Testis (tissue), 2 donors: ENCODE measurements at regions not wholly inside any gene's neighbourhood (a gene's known extent, or its start where the extent isn't known, plus 50 kb on each side); places are given as distances from the start of the nearest gene placed in this dataset.

Experiments used
- DNase-seq: peaks from one replicate; pipeline ENCODE4 v3.0.0-alpha.2; 2019
- H3K27ac ChIP-seq, 2 donors: fragments of 200-600 bp; sonication (generic); one replicate each; pipeline ENCODE4 v1.5.1; 2019
- H3K27me3 ChIP-seq: fragments of 200-600 bp; sonication (generic); one replicate; pipeline ENCODE4 v1.5.1; 2019
- H3K36me3 ChIP-seq: fragments of 200-600 bp; sonication (generic); one replicate; pipeline ENCODE4 v1.5.1; 2017; ENCODE audit warnings: low read depth; ENCODE audit errors: missing control alignments
- H3K4me1 ChIP-seq: fragments of 200-600 bp; sonication (generic); one replicate; pipeline ENCODE4 v1.5.1; 2019
- H3K4me3 ChIP-seq, 2 donors: fragments of 200-600 bp; sonication (generic); one replicate each; pipeline ENCODE4 v1.5.1; 2017 to 2019
- H3K9me3 ChIP-seq: fragments of 200-600 bp; sonication (generic); one replicate; pipeline ENCODE4 v1.5.1; 2017
- POLR2A ChIP-seq: fragments of 450-650 bp; IDR thresholded peaks from one replicate; pipeline ENCODE4 v1.6.1; 2017; ENCODE audit warnings: antibody characterized with exemption, mild to moderate bottlenecking, moderate library complexity
- WGBS, 2 donors: methylation state at CpG; one replicate each; pipeline ENCODE4 v1.1.5; 2018; 5-methylcytosine and 5-hydroxymethylcytosine counted together
- intact Hi-C: fragments of 100-400 bp; cut with DNase I; formaldehyde crosslinking; loops from one replicate; pipeline ENCODE4 v1.15.1; 2023; ENCODE audit warnings: low total_unique reads
- TF ChIP-seq, protein P1 (sequence below), 3 experiments: fragments of 450-650 bp in 2 of 3; fragments of 200-600 bp in 1 of 3; sonication (generic) in 1 of 3; IDR thresholded peaks; one replicate each; pipeline ENCODE4 v1.5.1; 2016 to 2019; ENCODE audit warnings: antibody characterized with exemption in 3 of 3, mild to moderate bottlenecking in 2 of 3, moderate library complexity in 1 of 3

DNA sequence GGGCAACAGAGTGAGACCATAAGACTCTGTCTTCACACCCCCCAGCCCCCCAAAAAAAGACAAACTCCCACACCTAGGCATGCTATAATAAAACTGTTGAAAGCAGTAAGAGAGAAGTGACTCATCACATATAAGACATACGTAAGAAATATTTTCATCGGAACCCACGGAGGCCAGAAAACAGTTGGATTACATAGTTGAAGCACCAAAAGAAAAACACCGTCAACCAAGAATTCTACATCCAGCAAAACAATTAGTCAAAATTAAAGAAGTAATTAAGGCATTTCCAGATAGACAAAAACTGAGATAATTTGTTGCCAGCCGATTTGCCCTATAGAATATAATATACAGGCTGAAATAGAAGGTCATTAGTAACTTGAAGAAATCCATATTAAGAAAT is 128.7 kb downstream of the VAPA start:
- intact Hi-C loops, result no loop called here
- no peak for TF ChIP-seq POLR2A
- Histone ChIP-seq H3K9me3 (no peaks in the 10 kb centered on the region), H3K4me1 (peaks cover 42% of the 10 kb centered on the region), H3K4me3 (no peak overlapping the region), H3K27ac (peak overlapping the region; percentile 73 to 83), H3K36me3 (no peaks in the 10 kb centered on the region), H3K27me3 (no peaks in the 10 kb centered on the region)
- 92 to 95% methylated on average over 5 of the region's 5 CpGs for WGBS, 2 donors
- DNase-seq, result no peak

DNA sequence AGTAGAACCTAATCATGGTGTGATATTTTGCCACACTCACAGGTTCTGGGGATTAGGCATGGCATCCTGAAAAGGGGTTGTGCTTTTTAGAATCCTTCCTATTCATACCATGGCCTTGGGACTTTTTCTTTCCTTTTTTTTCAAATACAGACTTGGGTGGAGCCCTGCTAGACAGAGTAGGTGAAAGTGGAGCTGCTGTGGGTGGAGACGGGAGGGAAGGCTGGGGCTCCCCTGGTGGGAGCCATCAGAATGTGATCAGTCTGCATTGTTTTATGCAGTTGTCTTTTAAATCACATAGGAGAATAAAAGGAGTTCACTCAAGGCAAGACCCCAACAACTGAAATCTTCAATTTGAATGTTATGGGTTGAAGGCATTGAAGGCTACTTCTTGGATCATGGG is 130.2 kb downstream of the VAPA start:
- 87 to 88% methylated on average over 1 of the region's 1 CpG for WGBS, 2 donors
- TF ChIP-seq, protein P1, sequence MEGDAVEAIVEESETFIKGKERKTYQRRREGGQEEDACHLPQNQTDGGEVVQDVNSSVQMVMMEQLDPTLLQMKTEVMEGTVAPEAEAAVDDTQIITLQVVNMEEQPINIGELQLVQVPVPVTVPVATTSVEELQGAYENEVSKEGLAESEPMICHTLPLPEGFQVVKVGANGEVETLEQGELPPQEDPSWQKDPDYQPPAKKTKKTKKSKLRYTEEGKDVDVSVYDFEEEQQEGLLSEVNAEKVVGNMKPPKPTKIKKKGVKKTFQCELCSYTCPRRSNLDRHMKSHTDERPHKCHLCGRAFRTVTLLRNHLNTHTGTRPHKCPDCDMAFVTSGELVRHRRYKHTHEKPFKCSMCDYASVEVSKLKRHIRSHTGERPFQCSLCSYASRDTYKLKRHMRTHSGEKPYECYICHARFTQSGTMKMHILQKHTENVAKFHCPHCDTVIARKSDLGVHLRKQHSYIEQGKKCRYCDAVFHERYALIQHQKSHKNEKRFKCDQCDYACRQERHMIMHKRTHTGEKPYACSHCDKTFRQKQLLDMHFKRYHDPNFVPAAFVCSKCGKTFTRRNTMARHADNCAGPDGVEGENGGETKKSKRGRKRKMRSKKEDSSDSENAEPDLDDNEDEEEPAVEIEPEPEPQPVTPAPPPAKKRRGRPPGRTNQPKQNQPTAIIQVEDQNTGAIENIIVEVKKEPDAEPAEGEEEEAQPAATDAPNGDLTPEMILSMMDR (IDR thresholded peaks at IDR 0.05), result no peak
- TF ChIP-seq POLR2A, result no peak
- Histone ChIP-seq H3K36me3 (no peaks in the 10 kb centered on the region), H3K27me3 (no peaks in the 10 kb centered on the region), H3K4me3 (no peak overlapping the region), H3K27ac (peak overlapping the region in 1 of 2 donors; percentile 85), H3K4me1 (peaks cover 38% of the 10 kb centered on the region), H3K9me3 (no peaks in the 10 kb centered on the region)
- no peak for DNase-seq
- intact Hi-C loops, result no loop called here

DNA sequence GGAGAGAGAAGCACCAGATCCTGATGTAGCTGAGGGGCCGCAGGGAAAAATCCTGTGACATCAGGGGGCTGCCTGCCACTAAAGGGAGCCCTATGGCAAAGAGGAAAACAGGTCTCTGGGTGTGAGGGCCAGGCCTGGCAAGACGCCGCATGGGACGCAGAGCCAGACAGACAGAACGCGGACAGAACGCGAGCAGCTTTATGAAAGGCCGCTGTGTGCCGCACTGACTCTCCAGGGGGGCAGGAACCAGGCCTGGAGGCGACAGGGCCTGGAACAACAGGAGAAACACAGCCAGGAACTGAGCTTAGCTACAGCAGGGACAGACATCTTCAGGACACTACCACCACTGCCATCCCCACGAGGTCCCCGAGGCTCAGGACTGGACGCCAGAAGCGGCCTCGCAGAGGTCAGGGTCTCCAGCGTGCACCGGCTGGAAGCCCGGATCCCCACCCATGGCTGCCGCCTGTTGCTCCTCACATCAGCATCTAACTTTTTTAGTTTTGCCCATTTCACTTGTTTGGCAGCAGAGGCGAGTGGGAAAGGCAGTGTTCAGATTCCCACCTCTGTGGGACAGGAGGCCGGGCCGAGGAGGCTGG is 131.6 kb downstream of the VAPA start:
- Histone ChIP-seq H3K27ac (peak overlapping the region; percentile 59 to 85), H3K27me3 (no peaks in the 10 kb centered on the region), H3K4me1 (peaks cover 27% of the 10 kb centered on the region), H3K9me3 (no peaks in the 10 kb centered on the region), H3K36me3 (no peaks in the 10 kb centered on the region), H3K4me3 (no peak overlapping the region)
- DNase-seq, result no peak
- TF ChIP-seq, protein P1 (IDR thresholded peaks at IDR 0.05), result no peak
- TF ChIP-seq POLR2A, result no peak
- WGBS, 2 donors, result 42 to 53% methylated on average over 22 to 23 of the region's 23 CpGs
- intact Hi-C loops, result no loop called here

DNA sequence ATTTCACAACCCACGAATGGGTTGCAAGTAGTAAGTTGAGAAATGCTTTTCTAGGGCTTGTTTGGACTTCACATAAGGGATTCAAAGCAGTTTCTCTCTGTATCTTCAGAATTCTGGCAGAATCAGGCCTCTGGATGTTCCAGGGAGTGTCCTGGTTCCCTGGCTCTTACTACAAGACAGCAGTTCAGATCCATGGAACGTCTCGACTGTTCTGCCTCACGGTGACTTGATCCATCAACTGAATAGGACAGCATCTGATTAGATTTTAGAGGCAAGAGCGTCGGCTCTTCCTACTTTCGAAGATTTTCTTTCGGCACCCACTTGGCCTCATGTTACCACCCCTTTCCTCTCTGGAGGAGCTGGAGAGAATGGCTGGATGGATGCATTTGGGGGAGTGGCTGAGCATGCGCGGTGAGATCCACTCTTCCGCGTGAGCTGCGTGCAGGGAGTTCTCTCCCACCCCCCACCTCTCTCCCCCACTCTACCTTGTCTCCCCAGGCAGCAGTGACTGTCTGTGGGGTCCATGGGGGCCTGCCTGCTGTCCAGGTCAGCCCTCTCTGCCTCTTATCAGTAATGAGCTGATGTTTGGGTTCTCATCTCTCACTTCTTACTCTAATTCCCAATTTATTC is 132.5 kb downstream of the VAPA start:
- Histone ChIP-seq H3K4me1 (peaks cover 18% of the 10 kb centered on the region), H3K36me3 (no peaks in the 10 kb centered on the region), H3K4me3 (no peak overlapping the region), H3K27me3 (no peaks in the 10 kb centered on the region), H3K27ac (peak overlapping the region in 1 of 2 donors; percentile 85), H3K9me3 (no peaks in the 10 kb centered on the region)
- no peak for TF ChIP-seq POLR2A
- TF ChIP-seq, protein P1 (IDR thresholded peaks at IDR 0.05), result no peak
- intact Hi-C loops, result no loop called here
- WGBS, 2 donors, result 39 to 65% methylated on average over 13 of the region's 13 CpGs
- no peak for DNase-seq

DNA sequence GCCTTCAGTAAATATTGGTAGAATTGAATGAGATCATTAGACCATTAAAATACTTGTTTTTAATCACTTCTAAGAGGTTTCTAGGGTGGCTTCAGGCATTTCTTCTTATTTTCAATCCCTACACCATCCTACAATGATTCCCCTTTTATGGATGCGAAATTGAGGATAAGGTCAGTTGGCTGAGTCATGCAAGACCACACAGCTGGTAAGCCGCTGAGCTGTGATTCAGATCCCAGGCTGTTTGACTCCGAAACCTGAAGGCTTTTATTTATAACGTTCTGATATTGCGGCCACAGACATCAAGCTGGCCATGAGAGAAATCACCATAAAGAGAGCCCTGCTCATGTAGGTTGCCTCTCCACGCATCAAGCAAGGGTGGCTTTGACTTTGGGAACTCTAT is 133.4 kb downstream of the VAPA start:
- peak overlapping the region in 1 of 2 donors; percentile 85 for H3K27ac ChIP-seq
- H3K27me3 ChIP-seq, result no peaks in the 10 kb centered on the region
- no peaks in the 10 kb centered on the region for H3K9me3 ChIP-seq
- H3K36me3 ChIP-seq, result no peaks in the 10 kb centered on the region
- H3K4me1 ChIP-seq, result peaks cover 17% of the 10 kb centered on the region
- WGBS, 2 donors, result 71 to 77% methylated on average over 6 of the region's 6 CpGs
- intact Hi-C loops, result no loop called here
- no peak for DNase-seq
- TF ChIP-seq, protein P1 (IDR thresholded peaks at IDR 0.05), result no peak
- no peak for TF ChIP-seq POLR2A
- H3K4me3 ChIP-seq, result no peak overlapping the region
